HUDEP-2 (cell line): ENCODE measurements at regions not wholly inside any gene's neighbourhood (a gene's known extent, or its start where the extent isn't known, plus 50 kb on each side); places are given as distances from the start of the nearest gene placed in this dataset.

Source experiments
- DNase-seq, 76 experiments: peaks; one replicate each; lab custom pipeline; 2025; ENCODE audit not compliant: unreplicated experiment in 76 of 76; lab: John Stamatoyannopoulos, UW

DNA sequence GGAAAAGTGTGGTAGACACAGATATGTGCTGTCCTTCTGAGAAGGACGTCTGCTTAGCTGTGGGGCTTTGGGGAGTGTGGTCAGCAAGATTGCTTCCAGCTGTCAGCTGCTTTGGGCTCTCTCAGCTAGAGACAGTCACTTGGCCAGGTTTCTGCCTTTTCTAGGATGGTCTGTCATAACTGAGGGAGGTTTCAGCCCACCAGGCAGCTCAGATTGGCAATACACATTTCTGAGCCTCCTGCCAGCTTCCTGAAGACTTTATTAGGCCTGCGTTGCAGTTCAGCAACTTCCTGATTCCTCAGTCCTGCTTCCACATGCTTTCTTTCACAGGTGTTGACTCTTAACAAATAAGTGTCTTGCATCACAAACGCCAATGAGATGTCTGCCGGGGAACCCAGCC is 286.5 kb downstream of the SQOR start:
- no peak for DNase-seq

GRCh38 chr15:45921978-45922377 is 287.1 kb downstream of the SQOR start:
- no peak for DNase-seq

DNA sequence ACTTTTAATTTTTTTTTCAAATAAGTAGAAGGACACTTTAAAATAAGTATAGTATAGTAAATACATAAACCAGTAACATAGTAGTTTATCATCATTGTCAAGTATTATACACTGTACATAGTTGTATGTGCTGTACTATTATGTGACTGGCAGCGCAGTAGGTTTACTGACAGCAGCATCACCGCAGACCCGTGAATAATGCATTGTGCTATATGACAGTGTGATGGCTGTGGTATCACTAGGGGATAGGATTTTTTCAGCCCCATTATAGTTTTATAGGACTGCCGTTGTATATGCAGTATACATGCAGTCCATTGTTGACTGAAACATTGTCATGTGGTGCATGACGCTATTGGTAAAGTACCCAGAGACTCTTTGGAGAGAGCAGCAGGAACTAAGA is 306.5 kb downstream of the SQOR start:
- DNase-seq, result no peak

GRCh38 chr15:45943240-45943639 is 308.4 kb downstream of the SQOR start:
- DNase-seq, result no peak

- no peak for DNase-seq
These were observed 311.3 kb downstream of the SQOR start for GRCh38 chr15:45946111-45946510.

- DNase-seq, result no peak
These were observed 313.4 kb downstream of the SQOR start for GRCh38 chr15:45948181-45948621.

DNA sequence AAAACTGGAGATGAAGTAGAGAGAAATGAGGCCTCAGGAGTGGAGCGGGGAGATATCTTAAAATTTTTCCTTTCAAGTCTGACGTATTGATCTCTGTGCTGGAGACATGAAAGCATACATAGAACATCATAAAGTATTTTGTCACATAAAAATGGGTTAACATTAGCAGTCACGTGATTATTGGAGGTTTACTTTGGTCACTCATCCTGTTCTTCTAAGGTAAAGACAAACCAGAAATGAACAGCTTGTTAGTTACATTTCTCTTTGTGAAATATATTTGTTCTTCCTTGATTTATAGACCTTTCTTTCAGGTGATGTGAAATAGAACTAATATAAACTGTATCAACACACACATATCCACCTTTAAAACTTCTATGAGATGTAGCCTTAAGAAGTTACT is 324.1 kb downstream of the SQOR start:
- no peak for DNase-seq

GRCh38 chr15:45962733-45963132 is 327.9 kb downstream of the SQOR start:
- no peak for DNase-seq

- DNase-seq, result no peak
These were observed 335.7 kb downstream of the SQOR start for GRCh38 chr15:45970542-45970941.

- DNase-seq, result no peak
These were observed 345.5 kb downstream of the SQOR start for GRCh38 chr15:45980366-45980765.

GRCh38 chr15:45981625-45982024 is 346.8 kb downstream of the SQOR start:
- DNase-seq, result no peak

DNA sequence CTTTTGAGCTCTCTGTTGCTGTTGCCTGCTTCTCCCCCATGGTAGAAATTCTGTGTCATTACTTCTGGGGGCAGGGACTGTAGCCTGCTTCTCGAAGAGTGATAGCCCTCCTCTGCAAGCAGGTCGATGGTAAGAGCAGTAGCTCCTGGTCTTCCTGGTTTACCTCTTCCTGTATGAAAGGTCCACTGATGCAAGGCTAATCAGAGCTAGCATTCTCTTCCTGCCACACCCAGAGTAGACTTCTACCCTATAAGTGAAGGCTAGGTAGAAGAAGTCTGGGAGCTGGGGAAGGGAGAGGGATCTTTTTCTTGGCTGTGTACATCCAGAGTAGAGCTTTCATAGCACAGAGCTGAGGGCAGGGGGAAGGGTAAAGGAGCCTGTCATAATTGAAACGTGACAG is 357.0 kb downstream of the SQOR start:
- no peak for DNase-seq

DNA sequence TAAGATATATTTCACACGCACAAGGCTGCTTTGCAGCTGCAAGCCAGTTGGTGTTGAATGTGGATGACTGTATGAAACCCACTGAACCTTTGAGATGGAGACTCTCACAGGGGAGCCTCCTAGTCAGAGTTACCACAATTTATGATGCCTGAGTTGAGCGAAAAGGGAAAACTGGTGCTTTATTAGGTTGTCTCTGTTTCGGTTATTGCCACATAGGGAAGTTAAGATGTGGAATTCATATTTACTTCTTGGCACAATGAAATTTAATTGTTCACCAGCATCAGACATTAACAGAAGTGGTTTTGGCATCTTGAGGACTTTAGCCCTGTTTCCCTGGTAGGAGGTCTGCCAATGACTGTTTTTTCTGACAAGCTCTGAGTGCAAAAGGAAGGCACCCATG is 358.2 kb downstream of the SQOR start:
- no peak for DNase-seq

GRCh38 chr15:45993508-45993907 is 358.7 kb downstream of the SQOR start:
- DNase-seq, result no peak

- no peak for DNase-seq
These were observed 361.0 kb downstream of the SQOR start for GRCh38 chr15:45995800-45996199.

- DNase-seq, result no peak
These were observed 379.7 kb downstream of the SQOR start for GRCh38 chr15:46014532-46014931.

- no peak for DNase-seq
These were observed 399.9 kb downstream of the SQOR start for GRCh38 chr15:46034755-46035154.

DNA sequence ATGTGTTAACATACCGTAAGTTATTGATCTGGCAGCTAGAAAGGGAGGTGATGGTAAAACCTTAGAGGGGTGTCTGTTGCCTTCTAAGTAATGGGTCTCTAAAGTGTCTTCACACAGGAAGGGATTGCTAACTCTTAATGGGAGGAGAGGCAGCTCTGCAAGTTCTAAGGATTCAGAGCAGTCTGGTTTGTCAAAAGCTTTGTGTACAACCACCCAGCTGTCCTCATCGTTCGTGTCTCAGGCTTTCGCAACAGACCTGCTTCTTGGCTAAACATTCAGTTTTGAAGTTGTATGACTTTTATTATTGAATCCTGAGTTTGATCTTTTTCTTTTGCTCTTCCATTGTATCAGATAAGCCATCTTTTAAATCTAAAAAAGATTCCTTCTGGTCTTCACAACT is 404.9 kb downstream of the SQOR start:
- DNase-seq, result no peak

GRCh38 chr15:46041905-46042304 is 407.1 kb downstream of the SQOR start:
- no peak for DNase-seq

DNA sequence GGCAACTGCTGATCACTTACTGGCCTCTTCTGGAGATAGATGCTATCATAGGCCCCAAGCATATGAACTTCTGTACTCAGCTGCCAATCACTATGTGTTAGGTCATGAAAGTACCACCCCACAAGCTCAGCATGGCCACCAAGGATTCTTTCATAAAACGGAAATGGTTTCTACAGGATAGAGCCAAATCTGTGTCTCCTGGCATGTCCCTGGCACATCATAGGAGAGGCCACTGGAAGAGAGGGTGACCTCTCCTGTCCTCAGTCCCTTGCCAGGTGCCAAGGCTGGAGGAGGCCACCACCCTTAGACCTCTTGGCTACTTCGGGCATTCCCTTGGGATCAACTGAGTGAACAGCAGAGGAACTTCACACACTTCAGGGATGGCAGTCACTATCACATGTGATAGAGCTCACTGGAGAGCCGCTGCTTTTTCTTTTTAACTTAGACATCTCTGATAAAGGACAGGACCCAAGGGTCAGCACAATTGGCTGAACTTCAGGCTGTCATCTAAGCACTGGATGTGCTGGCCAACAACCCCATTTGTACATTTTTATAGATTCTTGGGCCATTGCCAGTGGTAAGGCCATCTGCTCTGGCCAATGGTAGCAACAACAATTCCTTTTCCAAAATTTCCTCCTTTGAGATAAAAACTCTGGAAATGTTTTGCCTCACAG is 425.2 kb downstream of the SQOR start:
- no peak for DNase-seq

GRCh38 chr15:46061002-46061401 is 426.2 kb downstream of the SQOR start:
- no peak for DNase-seq

- no peak for DNase-seq
These were observed 442.4 kb downstream of the SQOR start for GRCh38 chr15:46077220-46077619.

- no peak for DNase-seq
These were observed 444.2 kb downstream of the SQOR start for GRCh38 chr15:46079046-46079445.
